Fibroblast of lung (primary cell): ENCODE measurements at regions not wholly inside any gene's neighbourhood (a gene's known extent, or its start where the extent isn't known, plus 50 kb on each side); places are given as distances from the start of the nearest gene placed in this dataset.

Source experiments
- DNase-seq, 2 donors: peaks; one replicate each; pipeline versions ENCODE4 v3.0.0 to v3.0.0-alpha.2; 2010; ENCODE audit warnings: low read depth in 2 of 2
- H2AFZ ChIP-seq: 2 replicates; pipeline ENCODE4 v1.5.1; 2012; ENCODE audit warnings: low read length, control low read depth, inconsistent platforms
- H3K27ac ChIP-seq: 2 replicates; pipeline ENCODE4 v1.5.1; 2011; ENCODE audit warnings: low read length, control low read depth; ENCODE audit not compliant: insufficient read depth
- H3K27me3 ChIP-seq: 2 replicates; pipeline ENCODE4 v1.5.1; 2011; ENCODE audit warnings: mild to moderate bottlenecking, low read length; ENCODE audit not compliant: control insufficient read depth, insufficient read depth
- H3K36me3 ChIP-seq: 2 replicates; pipeline ENCODE4 v1.5.1; 2011; ENCODE audit warnings: low read length; ENCODE audit not compliant: control insufficient read depth, insufficient read depth
- H3K4me1 ChIP-seq: 2 replicates; pipeline ENCODE4 v1.5.1; 2011; ENCODE audit warnings: low read length; ENCODE audit not compliant: control insufficient read depth, insufficient read depth; ENCODE audit errors: extremely low read depth
- H3K4me2 ChIP-seq: 2 replicates; pipeline ENCODE4 v1.5.1; 2011; ENCODE audit warnings: low read length, control low read depth; ENCODE audit not compliant: insufficient read depth; ENCODE audit errors: extremely low read depth
- H3K4me3 ChIP-seq, 4 experiments: fragments of 200-600 bp in 1 of 4; sonication (generic) in 1 of 4; replicated peaks in 1 of 4; 2 replicates each; pipeline ENCODE4 v1.5.1; 2011 to 2016; ENCODE audit warnings: low read length in 4 of 4, low read depth in 3 of 4, mild to moderate bottlenecking in 3 of 4, control low read depth in 2 of 4, inconsistent platforms in 1 of 4, mixed read lengths in 1 of 4; ENCODE audit not compliant: insufficient read depth in 1 of 4; ENCODE audit errors: control extremely low read depth in 1 of 4
- H3K79me2 ChIP-seq: 2 replicates; pipeline ENCODE4 v1.5.1; 2012; ENCODE audit warnings: mild to moderate bottlenecking, low read length, inconsistent platforms; ENCODE audit not compliant: control insufficient read depth, insufficient read depth
- H3K9ac ChIP-seq: 2 replicates; pipeline ENCODE4 v1.5.1; 2011; ENCODE audit warnings: mild to moderate bottlenecking, low read length, control low read depth; ENCODE audit not compliant: insufficient read depth
- H3K9me3 ChIP-seq: 2 replicates; pipeline ENCODE4 v1.5.1; 2012; ENCODE audit warnings: low read depth, low read length; ENCODE audit not compliant: control insufficient read depth, insufficient read depth
- H4K20me1 ChIP-seq: 2 replicates; pipeline ENCODE4 v1.5.1; 2011; ENCODE audit warnings: low read length; ENCODE audit not compliant: control insufficient read depth, insufficient read depth; ENCODE audit errors: extremely low read depth
- EZH2 ChIP-seq: IDR thresholded peaks from 2 replicates; pipeline ENCODE4 v1.5.1; 2012; ENCODE audit warnings: low read length, control low read depth, mild to moderate bottlenecking; ENCODE audit errors: missing control alignments
- TF ChIP-seq, protein P1 (sequence below), 2 donors: IDR thresholded peaks in 1 of 2; conservative IDR thresholded peaks in 1 of 2; 1 replicate in 1 of 2; 2 replicates in 1 of 2; pipeline ENCODE4 v1.5.1; 2011 to 2012; ENCODE audit warnings: low read length in 2 of 2, control low read depth in 1 of 2, inconsistent platforms in 1 of 2, low read depth in 1 of 2, mild to moderate bottlenecking in 1 of 2

DNA sequence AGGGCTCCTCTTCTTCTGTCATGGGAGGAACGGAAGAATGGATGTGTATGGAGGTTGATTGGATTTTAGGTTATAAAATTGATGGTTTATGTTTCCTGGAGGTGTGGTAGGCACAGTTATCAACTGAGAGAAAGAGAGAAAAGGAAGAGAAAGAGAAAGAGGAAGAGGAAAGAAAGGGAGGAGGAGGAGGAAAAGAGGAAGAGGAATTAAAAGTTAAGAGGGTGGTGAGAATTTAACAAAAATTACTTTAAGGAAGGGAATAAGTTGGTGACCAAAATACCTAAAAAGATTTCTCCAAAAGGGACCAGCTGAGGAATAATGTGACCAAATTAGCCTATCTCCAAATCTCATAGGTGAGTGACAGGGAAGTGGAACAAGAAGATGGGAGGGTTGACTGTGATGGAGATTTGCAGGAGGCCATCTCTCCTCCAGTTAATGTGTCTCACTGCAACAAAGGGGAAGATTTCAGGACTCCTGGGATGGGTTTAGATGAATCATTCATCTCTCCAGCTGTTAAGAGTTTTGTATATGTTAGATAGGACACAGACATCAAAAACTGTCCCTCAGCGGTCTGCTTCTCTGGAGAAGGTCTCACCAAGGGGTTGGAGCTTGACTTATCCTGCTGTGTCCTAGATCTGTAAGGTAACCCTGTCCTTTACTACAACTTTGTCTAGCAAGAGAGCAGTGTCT is 76.0 kb upstream of the TMC1 start:
- no peak overlapping the region for H3K4me2 ChIP-seq
- DNase-seq: no peak

DNA sequence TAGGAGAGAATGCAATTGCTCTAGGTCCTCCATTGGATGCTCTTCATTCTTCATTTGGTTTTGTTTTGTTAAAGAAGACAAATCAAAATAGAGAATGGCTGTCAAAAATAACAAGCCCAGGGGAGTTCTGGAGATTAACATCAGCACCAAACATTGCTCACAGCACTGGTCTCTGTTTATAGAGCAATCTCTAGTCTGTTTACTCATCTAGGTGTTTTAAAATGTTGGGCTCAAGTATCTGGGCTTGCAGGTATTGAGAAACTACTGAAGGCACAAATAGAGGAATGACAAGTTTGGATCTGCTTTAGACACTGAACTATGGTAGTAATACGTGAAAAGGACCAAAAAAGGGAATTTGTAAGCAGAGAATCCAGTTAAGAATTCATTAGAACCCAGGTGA is 77.0 kb upstream of the TMC1 start:
- Histone ChIP-seq H3K36me3 (no peaks in the 10 kb centered on the region), H3K27ac (no peak overlapping the region), H3K9ac (no peak overlapping the region), H3K4me3 (no peak overlapping the region), H3K79me2 (no peaks in the 10 kb centered on the region), H3K4me1 (peaks cover 14% of the 10 kb centered on the region), H4K20me1 (no peaks in the 10 kb centered on the region), H3K4me2 (no peak overlapping the region), H2AFZ (no peak overlapping the region), H3K27me3 (no peaks in the 10 kb centered on the region), H3K9me3 (no peaks in the 10 kb centered on the region)
- no peak for DNase-seq
- TF ChIP-seq EZH2: no peak
- TF ChIP-seq, protein P1, sequence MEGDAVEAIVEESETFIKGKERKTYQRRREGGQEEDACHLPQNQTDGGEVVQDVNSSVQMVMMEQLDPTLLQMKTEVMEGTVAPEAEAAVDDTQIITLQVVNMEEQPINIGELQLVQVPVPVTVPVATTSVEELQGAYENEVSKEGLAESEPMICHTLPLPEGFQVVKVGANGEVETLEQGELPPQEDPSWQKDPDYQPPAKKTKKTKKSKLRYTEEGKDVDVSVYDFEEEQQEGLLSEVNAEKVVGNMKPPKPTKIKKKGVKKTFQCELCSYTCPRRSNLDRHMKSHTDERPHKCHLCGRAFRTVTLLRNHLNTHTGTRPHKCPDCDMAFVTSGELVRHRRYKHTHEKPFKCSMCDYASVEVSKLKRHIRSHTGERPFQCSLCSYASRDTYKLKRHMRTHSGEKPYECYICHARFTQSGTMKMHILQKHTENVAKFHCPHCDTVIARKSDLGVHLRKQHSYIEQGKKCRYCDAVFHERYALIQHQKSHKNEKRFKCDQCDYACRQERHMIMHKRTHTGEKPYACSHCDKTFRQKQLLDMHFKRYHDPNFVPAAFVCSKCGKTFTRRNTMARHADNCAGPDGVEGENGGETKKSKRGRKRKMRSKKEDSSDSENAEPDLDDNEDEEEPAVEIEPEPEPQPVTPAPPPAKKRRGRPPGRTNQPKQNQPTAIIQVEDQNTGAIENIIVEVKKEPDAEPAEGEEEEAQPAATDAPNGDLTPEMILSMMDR (conservative IDR thresholded peaks at IDR 0.05 in 1 of 2, IDR thresholded peaks at IDR 0.05 in 1 of 2; ENCODE audit: low read depth in 1 of 2, low read length in 2 of 2): no peak

More for the DNA sequence above, 76.0 kb upstream of the TMC1 start:
- no peak overlapping the region for H3K9ac ChIP-seq
- H3K36me3 ChIP-seq: no peaks in the 10 kb centered on the region
- no peaks in the 10 kb centered on the region for H3K9me3 ChIP-seq
- no peak overlapping the region for H3K4me3 ChIP-seq
- no peaks in the 10 kb centered on the region for H3K27me3 ChIP-seq
- no peaks in the 10 kb centered on the region for H3K79me2 ChIP-seq
- H3K4me1 ChIP-seq: peaks cover 14% of the 10 kb centered on the region
- no peak overlapping the region for H3K27ac ChIP-seq
- TF ChIP-seq, protein P1 (conservative IDR thresholded peaks at IDR 0.05 in 1 of 2, IDR thresholded peaks at IDR 0.05 in 1 of 2; ENCODE audit: low read depth in 1 of 2, low read length in 2 of 2): no peak
- no peak for TF ChIP-seq EZH2
- no peak overlapping the region for H2AFZ ChIP-seq
- H4K20me1 ChIP-seq: no peaks in the 10 kb centered on the region

DNA sequence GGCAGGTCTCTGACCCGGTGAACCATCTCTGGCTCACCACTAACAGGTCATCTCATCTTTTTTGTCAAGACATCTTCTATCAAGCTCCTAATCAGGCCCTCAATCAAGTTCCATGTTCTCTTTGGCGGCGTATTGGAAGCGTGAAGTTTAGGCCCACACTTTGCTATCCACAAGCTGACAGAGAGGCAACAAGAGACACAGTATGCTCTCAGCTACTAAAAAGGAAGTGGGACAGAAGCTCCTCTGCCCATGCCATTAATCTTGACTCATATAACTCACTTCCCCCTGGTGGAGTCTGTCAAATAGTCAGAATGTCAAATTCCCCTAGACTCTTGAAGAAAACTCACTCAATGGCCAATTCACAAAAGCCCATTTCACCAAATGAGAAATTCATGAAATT is 77.6 kb upstream of the TMC1 start:
- Histone ChIP-seq H3K79me2 (no peaks in the 10 kb centered on the region), H3K27me3 (no peaks in the 10 kb centered on the region), H4K20me1 (no peaks in the 10 kb centered on the region), H3K4me1 (peaks cover 14% of the 10 kb centered on the region), H3K9me3 (no peaks in the 10 kb centered on the region), H3K36me3 (no peaks in the 10 kb centered on the region), H3K4me2 (peak overlapping the region; percentile 3), H3K27ac (no peak overlapping the region), H2AFZ (no peak overlapping the region), H3K4me3 (no peak overlapping the region), H3K9ac (no peak overlapping the region)
- DNase-seq: no peak
- TF ChIP-seq, protein P1 (conservative IDR thresholded peaks at IDR 0.05 in 1 of 2, IDR thresholded peaks at IDR 0.05 in 1 of 2; ENCODE audit: low read depth in 1 of 2, low read length in 2 of 2): no peak
- no peak for TF ChIP-seq EZH2
